ENCODE measurements at regions not wholly inside any gene's neighbourhood (a gene's known extent, or its start where the extent isn't known, plus 50 kb on each side); places are given as distances from the start of the nearest gene placed in this dataset.

GRCh38 chr20:43392561-43392960, 65.1 kb upstream of the SRSF6 start:
- TF ChIP-seq SREBF1 (IDR thresholded peaks at IDR 0.05; ENCODE audit: borderline replicate concordance, low read depth, low read length) (no peak), RFX1 (IDR thresholded peaks at IDR 0.05) (no peak), REST (IDR thresholded peaks at IDR 0.05; ENCODE audit: borderline replicate concordance) (no peak), REST (CRISPR knock-in tag; IDR thresholded peaks at IDR 0.05; ENCODE audit: low read depth) (no peak), ZBTB26 (CRISPR knock-in tag; IDR thresholded peaks at IDR 0.05) (no peak), GATA2 (CRISPR knock-in tag; IDR thresholded peaks at IDR 0.05) (no peak), TAL1 (IDR thresholded peaks at IDR 0.05) (no peak)
